Omental fat pad (tissue), 3 donors: ENCODE measurements at regions not wholly inside any gene's neighbourhood (a gene's known extent, or its start where the extent isn't known, plus 50 kb on each side); places are given as distances from the start of the nearest gene placed in this dataset. TPM values are rescaled to one million over a fixed set of nuclear protein-coding genes. Genes with fewer than 3 reads are reported as not detected.

Source experiments
- ATAC-seq: fragments of 150-250 bp; one replicate; pipeline ENCODE4 v1.9.1; 2016; ENCODE audit warnings: mild to moderate bottlenecking, moderate library complexity; ENCODE audit not compliant: low FRiP score
- DNase-seq: peaks from one replicate; pipeline ENCODE4 v3.0.0-alpha.2; 2019; ENCODE audit warnings: low spot score
- CTCF ChIP-seq, 3 donors: fragments of 450-650 bp; IDR thresholded peaks; one replicate each; pipeline ENCODE4 v1.5.1; 2016 to 2017; ENCODE audit warnings: antibody characterized with exemption in 3 of 3, mild to moderate bottlenecking in 3 of 3, moderate library complexity in 2 of 3
- small RNA-seq: library from RNA; depleted of rRNA; stranded (forward); fragments of <200 nt; gene quantifications from one replicate; pipeline ENCODE3, GENCODE V24; 2016

- TF ChIP-seq CTCF (IDR thresholded peaks at IDR 0.05): no peak
- ATAC-seq (no peak), DNase-seq (no peak)
These were observed 95.1 kb upstream of the DACH1 start for GRCh38 chr13:71962126-71962525.

DNA sequence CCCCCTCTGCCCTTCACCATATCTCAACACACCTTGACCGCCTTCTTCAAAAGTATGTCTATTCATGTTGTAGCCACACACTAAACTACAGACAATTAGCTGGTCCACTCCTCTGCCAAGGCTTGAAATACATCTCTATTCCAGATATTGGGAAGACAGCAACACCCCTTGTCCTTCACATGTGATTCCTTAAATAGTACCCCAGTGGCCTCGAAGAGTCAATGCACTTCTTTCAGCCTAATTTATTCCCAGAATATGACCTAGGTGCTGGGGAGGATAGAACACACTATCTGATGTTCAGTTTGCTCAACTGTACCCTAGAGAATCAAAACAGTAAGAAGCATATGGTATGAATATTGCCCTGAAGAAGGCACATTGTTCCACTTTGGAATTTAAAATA is 82.4 kb upstream of the DACH1 start:
- ATAC-seq (no peak), DNase-seq (no peak)
- TF ChIP-seq CTCF (IDR thresholded peaks at IDR 0.05): no peak

- DNase-seq (no peak), ATAC-seq (no peak)
- no peak for TF ChIP-seq CTCF (IDR thresholded peaks at IDR 0.05)
These were observed 72.2 kb upstream of the DACH1 start for GRCh38 chr13:71939186-71939585.

DNA sequence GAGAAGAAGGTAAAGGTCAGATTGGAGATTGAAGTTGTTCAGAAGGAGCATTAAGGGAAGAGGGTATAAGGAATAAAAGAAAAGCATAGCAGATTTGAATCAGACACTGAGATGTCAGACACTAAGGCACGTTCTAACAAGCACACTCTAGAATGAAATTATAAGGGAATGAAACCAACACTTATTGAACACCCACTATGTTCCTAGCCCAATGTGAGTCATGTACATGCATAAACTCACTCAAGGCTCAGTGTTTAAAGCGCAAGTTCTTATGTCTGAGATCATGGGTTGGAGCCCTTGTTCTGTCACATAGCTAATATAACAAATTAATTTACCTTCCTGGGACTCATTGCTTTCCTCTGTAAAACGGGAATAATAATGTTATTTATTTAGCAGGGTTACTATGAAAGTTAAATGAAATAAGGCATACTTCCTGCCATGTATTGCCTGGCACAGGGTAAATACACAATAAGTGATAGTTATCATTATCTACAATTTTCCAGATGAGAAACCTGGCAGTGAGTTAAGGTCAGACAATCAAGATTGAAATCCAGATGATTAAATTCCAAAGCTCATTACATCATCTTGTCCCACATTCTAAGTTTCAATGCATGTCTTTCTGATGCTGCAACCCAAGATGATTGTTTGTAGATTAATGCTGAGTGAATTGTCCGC is 68.3 kb upstream of the DACH1 start:
- ATAC-seq (no peak), DNase-seq (no peak)
- no peak for TF ChIP-seq CTCF (IDR thresholded peaks at IDR 0.05)

DNA sequence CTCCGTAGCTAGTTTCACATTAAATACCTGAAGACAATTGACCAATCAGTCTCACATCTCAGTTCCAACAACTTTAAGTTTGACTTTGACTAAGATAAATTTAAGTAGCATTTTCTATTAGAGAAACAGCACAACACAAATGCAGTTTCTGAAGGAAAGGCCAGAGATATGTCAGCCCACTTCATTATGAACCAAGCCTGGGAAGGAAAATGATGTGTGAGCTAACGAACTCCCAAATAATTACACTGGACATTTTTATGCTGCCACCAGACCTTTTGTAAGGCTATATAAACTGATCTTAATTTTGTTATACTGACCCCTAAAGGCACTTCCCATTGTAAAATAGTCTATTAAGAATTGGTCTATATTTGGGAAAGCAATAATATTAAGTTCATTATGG is 57.9 kb upstream of the DACH1 start:
- no peak for TF ChIP-seq CTCF (IDR thresholded peaks at IDR 0.05)
- DNase-seq: no peak
- no peak for ATAC-seq

DNA sequence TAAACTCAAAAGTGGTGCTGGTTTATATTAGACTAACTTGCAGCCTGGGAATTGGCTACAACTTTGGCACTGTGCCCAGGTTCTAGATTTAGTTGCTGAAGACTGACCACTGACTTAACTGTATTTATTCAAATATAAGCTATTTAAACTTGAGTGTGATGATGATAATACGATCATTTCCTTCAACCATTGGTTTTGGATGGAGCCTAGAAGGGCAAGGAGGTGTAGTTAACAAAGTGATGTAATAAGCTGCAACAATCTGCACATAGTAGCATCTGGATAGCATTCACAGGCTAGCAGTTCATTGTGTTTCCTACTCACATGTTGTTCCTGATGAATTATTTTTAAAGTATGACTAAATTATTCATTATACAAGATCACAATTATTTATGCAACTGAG is 55.2 kb upstream of the DACH1 start:
- DNase-seq (no peak), ATAC-seq (no peak)
- TF ChIP-seq CTCF (IDR thresholded peaks at IDR 0.05): no peak

Small RNA genes lying in the stretch of these regions (small RNA-seq; reads per million reads assigned to genes)
- not detected for gene RF00263
- not detected for gene RF00411
- not detected for gene RF00440
- not detected for gene RF02271
- gene RPL18AP17: not detected
